HFFc6 (cell line): ENCODE measurements at regions not wholly inside any gene's neighbourhood (a gene's known extent, or its start where the extent isn't known, plus 50 kb on each side); places are given as distances from the start of the nearest gene placed in this dataset.

Experiments
- DNase-seq: peaks from one replicate; pipeline ENCODE4 v3.0.0-alpha.2; 2018
- H3K27ac Mint-ChIP-seq: 2 replicates; pipeline ENCODE4 v1.8.0; 2020; ENCODE audit warnings: mild to moderate bottlenecking, mixed read lengths
- H3K27me3 Mint-ChIP-seq: 2 replicates; pipeline ENCODE4 v1.8.0; 2021; ENCODE audit warnings: mild to moderate bottlenecking, moderate library complexity, mixed read lengths; ENCODE audit not compliant: insufficient read depth
- H3K36me3 Mint-ChIP-seq: 2 replicates; pipeline ENCODE4 v1.8.0; 2021; ENCODE audit warnings: low read depth, mixed read lengths
- H3K4me1 Mint-ChIP-seq: 2 replicates; pipeline ENCODE4 v1.8.0; 2020; ENCODE audit warnings: low read depth, mixed read lengths
- H3K4me3 Mint-ChIP-seq: 2 replicates; pipeline ENCODE4 v1.8.0; 2020; ENCODE audit warnings: mild to moderate bottlenecking, moderate library complexity, mixed read lengths
- H3K9me3 Mint-ChIP-seq: 2 replicates; pipeline ENCODE4 v1.8.0; 2020; ENCODE audit warnings: mild to moderate bottlenecking, mixed read lengths
- CTCF ChIP-seq: fragments of 200-600 bp; sonication (generic); IDR thresholded peaks from 2 replicates; pipeline ENCODE4 v1.5.0; 2021; ENCODE audit warnings: antibody characterized with exemption, mild to moderate bottlenecking

- peaks cover 66% of the 10 kb centered on the region for H3K9me3 Mint-ChIP-seq
- no peak overlapping the region for H3K4me3 Mint-ChIP-seq
- DNase-seq = no peak
- no peak for TF ChIP-seq CTCF
- peaks cover 4% of the 10 kb centered on the region for H3K27me3 Mint-ChIP-seq
- H3K4me1 Mint-ChIP-seq = no peaks in the 10 kb centered on the region
- H3K27ac Mint-ChIP-seq = no peak overlapping the region
- peaks cover 15% of the 10 kb centered on the region for H3K36me3 Mint-ChIP-seq
Measured at GRCh38 chr10:130412317-130412716, 276.1 kb downstream of the GLRX3 start.

GRCh38 chr10:130416334-130417150 is 280.4 kb downstream of the GLRX3 start:
- peaks cover 10% of the 10 kb centered on the region for H3K36me3 Mint-ChIP-seq
- no peak for TF ChIP-seq CTCF
- no peak overlapping the region for H3K4me3 Mint-ChIP-seq
- H3K27ac Mint-ChIP-seq = no peak overlapping the region
- peaks cover 4% of the 10 kb centered on the region for H3K27me3 Mint-ChIP-seq
- no peak for DNase-seq
- peaks cover 59% of the 10 kb centered on the region for H3K9me3 Mint-ChIP-seq
- H3K4me1 Mint-ChIP-seq = no peaks in the 10 kb centered on the region

- DNase-seq = no peak
- peaks cover 21% of the 10 kb centered on the region for H3K36me3 Mint-ChIP-seq
- H3K9me3 Mint-ChIP-seq = peaks cover 67% of the 10 kb centered on the region
- peaks cover 2% of the 10 kb centered on the region for H3K27me3 Mint-ChIP-seq
- no peaks in the 10 kb centered on the region for H3K4me1 Mint-ChIP-seq
- H3K4me3 Mint-ChIP-seq = no peak overlapping the region
- TF ChIP-seq CTCF = no peak
- no peak overlapping the region for H3K27ac Mint-ChIP-seq
Measured at GRCh38 chr10:130418731-130419130, 282.5 kb downstream of the GLRX3 start.

DNA sequence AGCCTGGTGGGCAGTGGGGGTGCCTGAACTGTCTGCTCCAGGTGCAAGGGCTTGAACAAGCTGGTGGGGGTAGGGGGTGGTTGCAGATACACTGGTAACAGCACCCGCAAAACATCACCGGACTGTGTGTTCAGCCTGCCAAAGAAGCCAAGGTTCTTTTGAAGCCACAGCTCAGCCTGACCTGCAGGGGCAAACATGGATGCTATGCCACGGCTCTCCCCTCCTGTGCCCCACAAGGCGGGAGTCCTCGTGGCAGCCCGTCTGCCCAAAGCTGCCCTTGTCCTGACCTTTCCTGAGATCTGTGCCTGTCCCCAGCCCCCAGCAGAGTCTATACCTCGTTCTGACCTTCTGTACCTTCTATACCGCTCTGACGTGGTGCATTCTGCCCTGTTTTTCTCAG is 285.7 kb downstream of the GLRX3 start:
- H3K36me3 Mint-ChIP-seq = peaks cover 14% of the 10 kb centered on the region; the same call in 1 of the 2 replicates
- no peak for TF ChIP-seq CTCF
- H3K27ac Mint-ChIP-seq = no peak overlapping the region
- H3K9me3 Mint-ChIP-seq = peaks cover 64% of the 10 kb centered on the region
- peaks cover 1% of the 10 kb centered on the region for H3K27me3 Mint-ChIP-seq
- no peak overlapping the region for H3K4me3 Mint-ChIP-seq
- no peaks in the 10 kb centered on the region for H3K4me1 Mint-ChIP-seq
- no peak for DNase-seq

GRCh38 chr10:130422366-130423324 is 286.5 kb downstream of the GLRX3 start:
- H3K9me3 Mint-ChIP-seq = peaks cover 62% of the 10 kb centered on the region
- H3K36me3 Mint-ChIP-seq = peaks cover 13% of the 10 kb centered on the region; the same call in 1 of the 2 replicates
- H3K4me1 Mint-ChIP-seq = no peaks in the 10 kb centered on the region
- TF ChIP-seq CTCF = no peak
- H3K27ac Mint-ChIP-seq = no peak overlapping the region
- peaks cover 1% of the 10 kb centered on the region for H3K27me3 Mint-ChIP-seq
- no peak for DNase-seq
- H3K4me3 Mint-ChIP-seq = no peak overlapping the region
